ENCODE measurements at regions not wholly inside any gene's neighbourhood (a gene's known extent, or its start where the extent isn't known, plus 50 kb on each side); places are given as distances from the start of the nearest gene placed in this dataset.
"Not testable (repeated sequence)": the region's sequence is repeated elsewhere in the genome, so short reads cannot be mapped to it uniquely, and the experiment has no call there.

DNA sequence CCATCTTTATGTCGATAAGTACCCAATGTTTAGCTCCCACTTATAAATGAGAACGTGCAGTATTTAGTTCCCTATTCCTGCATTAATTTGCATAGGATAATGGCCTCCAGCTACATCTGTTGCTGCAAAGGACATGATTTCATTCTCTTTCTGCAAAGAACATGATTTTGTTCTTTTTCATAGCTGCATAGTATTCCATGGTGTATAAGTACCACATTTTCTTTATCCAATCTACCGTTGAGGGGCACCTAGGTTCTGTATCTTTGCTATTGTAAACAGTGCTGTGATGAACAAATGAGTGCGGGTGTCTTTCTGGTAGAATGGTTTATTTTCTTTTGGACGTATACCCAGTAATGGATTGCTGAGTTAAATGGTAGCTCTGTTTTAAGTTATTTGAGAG is 63.0 kb downstream of the HLX start:
- DNase-seq: no peak

GRCh38 chr1:220942914-220943313 is 63.7 kb downstream of the HLX start:
- not testable (repeated sequence) for DNase-seq

DNA sequence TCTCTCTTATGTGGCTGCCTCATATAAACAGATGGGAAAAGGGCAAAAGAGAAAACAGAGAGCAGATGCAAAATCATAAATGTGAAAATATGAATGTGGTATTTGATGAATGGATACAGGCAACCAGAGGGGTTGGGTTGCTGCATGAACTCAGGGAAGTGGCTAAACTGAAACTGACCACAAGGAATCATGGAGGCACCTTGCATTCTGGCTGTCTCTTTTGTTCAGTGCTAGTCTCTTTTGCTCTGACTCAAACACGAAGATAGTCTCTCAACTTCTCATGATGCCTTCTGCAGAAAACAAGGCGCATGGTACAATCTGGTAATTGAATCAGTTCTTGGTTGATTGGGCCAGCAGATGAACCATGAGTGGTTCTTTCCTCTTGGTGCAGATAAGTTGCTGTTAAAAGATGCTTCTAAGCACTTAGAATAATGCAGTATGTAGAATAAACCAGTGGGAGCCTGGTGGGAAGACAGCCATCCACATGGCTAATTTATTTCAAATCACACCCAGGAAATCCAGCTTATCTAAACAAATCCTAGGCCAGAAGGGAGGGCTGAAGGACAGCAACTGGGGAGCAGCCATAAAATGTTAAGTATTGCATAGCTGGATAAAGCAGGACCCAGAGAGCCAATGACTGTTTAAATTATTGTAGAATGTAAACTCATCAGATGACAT is 64.2 kb downstream of the HLX start:
- DNase-seq: no peak

GRCh38 chr1:220950576-220950975 is 71.3 kb downstream of the HLX start:
- no peak for DNase-seq

DNA sequence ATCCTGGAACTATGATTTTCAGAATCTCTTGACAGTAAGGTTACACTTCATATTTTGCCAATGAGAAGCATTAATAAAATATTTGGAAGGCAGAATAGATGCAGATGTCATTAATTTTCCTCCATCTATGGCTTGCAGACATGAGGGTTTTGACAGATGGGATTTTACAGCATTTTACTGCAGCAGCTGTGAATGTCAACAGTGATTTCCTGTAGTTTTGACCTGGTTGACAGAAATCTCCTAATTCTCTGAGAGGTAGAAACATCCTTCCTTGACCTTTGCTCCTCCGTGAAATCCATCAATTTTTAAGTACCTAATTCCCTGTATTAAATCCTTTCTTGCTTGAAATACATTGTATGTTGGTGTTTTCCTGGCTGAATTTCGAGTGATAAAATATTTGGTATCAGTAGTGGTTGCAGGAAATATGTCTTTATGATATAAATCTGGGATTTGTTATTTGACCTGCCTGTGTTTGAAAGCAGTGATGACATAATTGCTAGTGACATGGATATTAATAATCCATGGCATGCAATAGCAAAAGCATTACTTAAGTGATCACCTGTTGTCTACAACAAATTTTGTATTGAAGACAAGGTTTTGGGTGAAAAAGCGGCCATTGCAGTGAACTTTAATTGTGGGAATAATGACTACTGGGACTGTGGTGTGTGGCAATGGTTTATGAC is 73.9 kb downstream of the HLX start:
- no peak for DNase-seq

DNA sequence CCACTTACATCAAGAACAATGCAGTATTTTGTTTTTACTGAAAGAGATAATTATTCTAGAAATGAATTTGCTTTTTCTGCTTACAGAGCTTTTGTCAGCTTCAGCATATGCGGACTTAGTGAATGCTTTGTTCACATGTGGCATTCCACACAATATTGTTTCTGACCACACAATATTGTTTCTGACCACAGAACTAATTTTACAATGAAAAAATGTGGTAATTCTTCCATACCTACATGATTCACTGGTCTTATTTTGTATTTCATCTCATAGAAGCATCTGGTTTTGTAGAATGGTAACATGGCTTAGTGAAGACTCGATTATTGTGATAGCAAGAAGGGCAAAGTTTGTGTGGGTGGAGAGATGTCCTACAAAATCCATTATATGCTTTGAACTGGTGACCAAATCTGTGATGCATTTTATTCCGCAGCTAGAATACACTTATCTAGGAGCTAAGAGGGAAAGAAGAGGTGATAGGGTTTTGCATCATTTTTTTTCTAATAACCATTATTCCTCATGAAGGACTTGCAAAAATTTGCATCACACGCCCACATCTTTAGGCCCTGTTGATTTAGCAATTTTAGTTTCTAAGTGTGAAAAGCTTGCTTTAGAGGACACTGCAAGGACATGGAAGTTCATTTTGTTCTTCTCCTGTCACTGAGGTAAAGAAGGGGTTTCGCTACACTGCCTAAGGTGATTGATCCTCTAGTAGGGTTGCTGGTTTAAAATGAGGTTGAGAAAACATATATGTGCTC is 75.3 kb downstream of the HLX start:
- no peak for DNase-seq

- DNase-seq: no peak
Observed at GRCh38 chr1:220955116-220955515, 75.9 kb downstream of the HLX start.

DNA sequence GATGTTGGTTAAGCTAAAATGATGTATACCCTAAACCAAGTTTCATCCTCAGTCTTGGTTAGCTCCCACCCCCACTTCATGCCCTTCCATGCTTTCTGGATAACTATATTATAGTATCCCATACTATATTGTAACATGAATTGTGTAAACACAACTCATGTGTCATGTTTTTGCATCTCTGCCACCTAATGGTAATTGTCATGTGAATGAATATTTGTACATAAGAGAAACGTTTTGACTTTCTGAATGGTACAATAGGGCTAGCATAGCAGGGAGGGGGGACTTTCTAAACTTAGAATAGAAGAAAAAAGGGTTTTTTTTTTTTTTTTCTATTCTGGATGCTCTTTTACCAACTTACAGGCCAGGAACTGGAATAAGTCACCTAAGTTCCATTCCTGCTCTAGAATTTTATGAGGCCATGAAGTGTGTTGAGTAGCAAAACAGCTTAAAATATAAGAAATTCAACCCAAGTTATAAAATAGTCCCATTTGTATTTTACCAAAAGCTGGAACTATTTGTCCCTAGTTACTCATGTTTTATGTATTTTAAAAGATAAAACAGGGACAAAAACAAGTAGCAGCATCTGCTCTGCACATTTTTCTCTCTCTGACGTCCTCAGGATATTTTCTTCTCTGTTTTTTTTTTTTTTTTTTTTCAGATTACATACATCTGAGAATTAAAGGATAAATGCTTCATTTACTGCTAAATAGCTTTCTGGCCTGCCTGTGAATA is 77.4 kb downstream of the HLX start:
- no peak for DNase-seq

DNA sequence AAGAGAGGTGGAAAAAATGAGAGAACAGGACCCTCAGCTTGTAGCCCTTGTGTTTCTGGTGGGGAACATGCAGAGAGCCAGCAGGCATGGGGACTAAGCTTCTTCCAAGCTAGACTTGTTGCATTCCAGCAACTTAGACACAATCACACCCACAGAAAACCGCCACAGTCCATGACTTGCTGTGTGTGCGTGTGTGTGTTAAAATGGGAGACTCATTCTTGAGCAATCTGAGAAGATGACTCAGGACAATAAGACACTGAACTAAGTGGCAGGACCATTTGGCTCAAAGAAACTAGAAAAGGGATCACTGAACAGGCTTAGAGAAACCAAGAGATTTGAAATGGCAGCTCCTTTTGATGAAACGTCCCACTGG is 78.0 kb downstream of the HLX start:
- peak in 1 of 2 donors; percentile 37 for DNase-seq

GRCh38 chr1:220958234-220958633 is 79.0 kb downstream of the HLX start:
- DNase-seq: no peak

- peak in 1 of 2 donors; percentile 34 for DNase-seq
Observed at GRCh38 chr1:220962031-220962751, 82.9 kb downstream of the HLX start.

DNA sequence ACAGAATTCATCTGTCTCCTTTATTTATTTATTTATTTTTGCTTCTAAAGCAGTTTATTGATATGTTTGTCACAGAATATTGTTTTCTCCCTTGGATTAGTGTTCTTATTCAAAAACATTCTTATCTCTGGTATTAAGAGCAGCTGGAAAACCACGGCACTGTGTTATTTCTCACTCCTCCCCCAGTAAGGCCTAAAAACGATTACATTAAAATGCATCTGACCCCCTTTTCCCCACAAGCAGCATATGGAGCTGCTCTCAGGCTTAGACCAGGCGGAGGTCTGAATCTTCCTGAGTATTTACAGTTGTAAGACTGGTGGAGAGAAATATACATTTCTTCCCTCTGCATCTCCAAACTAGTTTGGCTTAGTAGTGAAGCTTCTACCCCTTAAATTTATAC is 86.8 kb downstream of the HLX start:
- no peak for DNase-seq

DNA sequence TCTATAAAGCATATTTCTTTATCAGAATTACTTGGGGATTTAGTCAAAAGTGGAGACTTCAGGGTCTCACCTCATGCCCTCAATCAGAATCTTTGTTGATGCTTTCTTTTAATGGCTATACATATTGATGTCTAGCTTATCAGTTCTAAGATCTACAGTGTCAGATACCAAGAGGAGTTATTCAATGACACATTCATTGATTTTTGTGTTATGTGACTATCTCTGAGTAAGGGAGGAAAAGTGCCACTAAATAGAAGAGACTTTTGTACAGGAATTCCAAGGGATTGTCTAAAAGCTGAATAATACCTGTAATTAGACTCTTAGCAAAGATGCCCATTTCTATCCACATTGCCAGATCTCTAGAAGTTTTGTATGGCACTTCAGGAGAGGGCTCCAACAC is 87.2 kb downstream of the HLX start:
- no peak for DNase-seq

- DNase-seq: no peak
Observed at GRCh38 chr1:220966881-220967611, 87.8 kb downstream of the HLX start.

GRCh38 chr1:220967911-220968310 is 88.7 kb downstream of the HLX start:
- no peak for DNase-seq

- DNase-seq: not testable (repeated sequence)
Observed at GRCh38 chr1:220969281-220969680, 90.0 kb downstream of the HLX start.

GRCh38 chr1:220970311-220970710 is 91.1 kb downstream of the HLX start:
- DNase-seq: no peak

- no peak for DNase-seq
Observed at GRCh38 chr1:220971221-220971620, 92.0 kb downstream of the HLX start.

DNA sequence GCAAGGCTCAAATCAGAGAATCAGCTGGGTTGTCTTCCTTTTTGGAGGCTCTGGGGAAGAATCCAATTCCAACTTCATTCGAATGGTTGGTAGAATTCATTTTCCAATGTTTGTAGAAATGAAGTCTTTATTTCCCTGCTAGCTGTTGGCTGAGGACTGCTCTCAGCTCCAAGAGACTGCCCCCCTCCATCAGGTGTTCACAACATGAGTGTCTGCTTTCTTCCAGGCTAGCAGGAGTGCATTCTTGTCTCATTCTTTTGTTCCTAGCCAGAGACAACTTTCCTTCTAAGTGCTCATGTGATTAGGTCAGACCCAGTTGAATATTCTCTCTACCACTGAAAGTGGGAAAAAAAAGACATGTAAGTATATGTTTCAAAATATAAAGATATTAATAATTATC is 95.2 kb downstream of the HLX start:
- DNase-seq: no peak

- DNase-seq: no peak
Observed at GRCh38 chr1:220976390-220976789, 97.1 kb downstream of the HLX start.

DNA sequence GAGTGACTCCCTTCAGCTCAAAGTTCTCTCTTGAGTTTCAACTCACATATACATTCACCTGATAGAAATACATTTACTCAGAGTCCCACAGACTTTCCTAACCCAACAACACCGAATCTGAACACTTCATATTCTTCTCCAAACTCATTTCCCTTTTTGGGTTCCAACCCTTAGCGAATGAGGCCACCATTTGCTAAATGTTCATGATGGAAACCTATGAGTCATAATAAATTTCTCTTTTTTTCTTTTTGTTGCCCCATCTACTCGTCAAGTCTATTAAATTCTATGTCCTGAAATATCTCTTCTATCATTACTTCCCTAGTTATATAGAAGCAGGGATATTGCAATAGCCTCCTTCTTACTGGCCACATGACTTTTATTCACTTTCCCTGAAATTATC is 100.1 kb downstream of the HLX start:
- DNase-seq: no peak

GRCh38 chr1:220982686-220983085 is 103.4 kb downstream of the HLX start:
- no peak for DNase-seq

Measured in CD4-positive, alpha-beta T cell treated with Interleukin-4 for 1 hour (primary cell).